CD4-positive, alpha-beta T cell (primary cell): ENCODE measurements at regions not wholly inside any gene's neighbourhood (a gene's known extent, or its start where the extent isn't known, plus 50 kb on each side); places are given as distances from the start of the nearest gene placed in this dataset.

Experiments used
- ATAC-seq: fragments of 200-7000 bp; cut with Tn5 transposase; one replicate; pipeline ENCODE4 v1.10.0; 2022; ENCODE audit warnings: mild to moderate bottlenecking; ENCODE audit not compliant: poor library complexity
- CTCF ChIA-PET: fragments of 350-600 bp; sonication (Branson Sonifier 250); formaldehyde crosslinking; loops from one replicate; lab custom pipeline; 2021; ENCODE audit warnings: antibody characterized with exemption, inconsistent platforms; lab: Charles Lee
- POLR2A ChIA-PET: fragments of 350-600 bp; sonication (Branson Sonifier 250); formaldehyde crosslinking; loops from one replicate; lab custom pipeline; 2021; ENCODE audit warnings: antibody characterized with exemption, inconsistent platforms; lab: Charles Lee
- DNase-seq, 14 experiments: peaks; one replicate each; pipeline ENCODE4 v3.0.0-alpha.2; 2013 to 2020; ENCODE audit warnings: mixed read lengths in 2 of 14
- H3K27ac ChIP-seq, 2 donors: one replicate each; pipeline versions ENCODE4 v1.5.1 to v1.7.0; 2013; ENCODE audit warnings: low read length in 2 of 2, low read depth in 1 of 2, mild to moderate bottlenecking in 1 of 2
- H3K27me3 ChIP-seq, 2 experiments: 1 replicate in 1 of 2; 2 replicates in 1 of 2; pipeline versions ENCODE4 v1.6.1 to v1.7.0; 2013; ENCODE audit warnings: low read length in 2 of 2, control low read depth in 1 of 2, mild to moderate bottlenecking in 1 of 2, moderate library complexity in 1 of 2; ENCODE audit not compliant: insufficient read depth in 2 of 2, control insufficient read depth in 1 of 2
- H3K36me3 ChIP-seq: one replicate; pipeline ENCODE4 v1.6.1; 2013; ENCODE audit warnings: low read length, control low read depth; ENCODE audit not compliant: insufficient read depth
- H3K4me1 ChIP-seq: one replicate; pipeline ENCODE4 v1.6.1; 2013; ENCODE audit warnings: low read length, control low read depth; ENCODE audit not compliant: insufficient read depth
- H3K4me3 ChIP-seq: one replicate; pipeline ENCODE4 v1.5.1; 2013; ENCODE audit warnings: mild to moderate bottlenecking, low read length, moderate library complexity
- H3K9me3 ChIP-seq, 2 experiments: 1 replicate in 1 of 2; 2 replicates in 1 of 2; pipeline versions ENCODE4 v1.6.1 to v1.7.0; 2013; ENCODE audit warnings: low read length in 2 of 2, mild to moderate bottlenecking in 2 of 2, control low read depth in 1 of 2, moderate library complexity in 1 of 2; ENCODE audit not compliant: control insufficient read depth in 1 of 2, insufficient read depth in 1 of 2
- H3K27ac Mint-ChIP-seq: one replicate; pipeline ENCODE4 v1.8.0; 2020; ENCODE audit warnings: mixed read lengths
- H3K27me3 Mint-ChIP-seq: one replicate; pipeline ENCODE4 v1.8.0; 2021; ENCODE audit warnings: mixed read lengths
- H3K36me3 Mint-ChIP-seq: one replicate; pipeline ENCODE4 v1.8.0; 2021; ENCODE audit warnings: low read depth, mixed read lengths
- H3K4me1 Mint-ChIP-seq: one replicate; pipeline ENCODE4 v1.8.0; 2021; ENCODE audit warnings: low read depth, mixed read lengths
- H3K4me3 Mint-ChIP-seq: one replicate; pipeline ENCODE4 v1.8.0; 2020; ENCODE audit warnings: mild to moderate bottlenecking, mixed read lengths
- H3K9me3 Mint-ChIP-seq: one replicate; pipeline ENCODE4 v1.8.0; 2020; ENCODE audit warnings: mixed read lengths
- CTCF ChIP-seq: fragments of 200-600 bp; IDR thresholded peaks from one replicate; pipeline ENCODE4 v1.8.0; 2022; ENCODE audit warnings: antibody characterized with exemption, mild to moderate bottlenecking
- intact Hi-C, 2 experiments: fragments of 100-400 bp; cut with DNase I in 1 of 2; cut with micrococcal nuclease in 1 of 2; formaldehyde crosslinking; loops; one replicate each; pipeline versions ENCODE4 v1.15.1 to v1.9.0; 2023 to 2025; cut with DNase I, micrococcal nuclease

GRCh38 chr21:35376406-35377135 is 327.5 kb upstream of the RUNX1 start:
- Mint-ChIP-seq H3K27ac (no peak overlapping the region), H3K36me3 (no peaks in the 10 kb centered on the region), H3K4me3 (no peak overlapping the region), H3K4me1 (no peaks in the 10 kb centered on the region), H3K9me3 (no peaks in the 10 kb centered on the region), H3K27me3 (no peaks in the 10 kb centered on the region)
- no peak overlapping the region for H3K4me3 ChIP-seq
- CTCF ChIA-PET = no interaction called here
- no peak overlapping the region for H3K27ac ChIP-seq
- no peaks in the 10 kb centered on the region for H3K36me3 ChIP-seq
- DNase-seq = no peak
- no peaks in the 10 kb centered on the region for H3K9me3 ChIP-seq
- no peak for TF ChIP-seq CTCF
- H3K4me1 ChIP-seq = no peaks in the 10 kb centered on the region
- H3K27me3 ChIP-seq = no peaks in the 10 kb centered on the region
- no peak for ATAC-seq
- POLR2A ChIA-PET = no interaction called here
- intact Hi-C loops = no loop called here

DNA sequence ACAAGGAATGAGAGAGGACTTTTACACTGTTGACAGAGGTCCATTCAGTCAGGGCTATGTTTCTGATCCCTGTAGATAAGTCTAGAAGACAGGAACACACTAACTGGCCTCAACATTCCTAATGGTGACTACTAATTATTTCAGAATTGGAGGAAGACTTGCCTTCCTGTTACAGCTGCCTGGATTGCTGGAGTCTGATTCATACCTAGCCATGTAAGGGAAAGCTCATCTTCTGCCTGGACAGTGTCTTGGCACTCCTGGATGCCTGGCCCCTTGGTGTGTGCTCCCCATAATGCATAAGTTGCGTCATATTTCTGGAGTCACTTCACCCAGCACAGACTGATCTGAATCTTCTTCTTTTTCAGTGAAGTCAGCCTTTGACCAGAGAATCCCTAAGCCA is 326.0 kb upstream of the RUNX1 start:
- TF ChIP-seq CTCF = no peak
- H3K4me3 ChIP-seq = no peak overlapping the region
- no peaks in the 10 kb centered on the region for H3K36me3 ChIP-seq
- no peaks in the 10 kb centered on the region for H3K4me1 ChIP-seq
- intact Hi-C loops = no loop called here
- Mint-ChIP-seq H3K27ac (no peak overlapping the region), H3K27me3 (no peaks in the 10 kb centered on the region), H3K4me1 (no peaks in the 10 kb centered on the region), H3K9me3 (no peaks in the 10 kb centered on the region), H3K36me3 (no peaks in the 10 kb centered on the region), H3K4me3 (no peak overlapping the region)
- no peak overlapping the region for H3K27ac ChIP-seq
- no peaks in the 10 kb centered on the region for H3K27me3 ChIP-seq
- ChIA-PET POLR2A (no interaction called here), CTCF (no interaction called here)
- DNase-seq (no peak), ATAC-seq (no peak)
- no peaks in the 10 kb centered on the region for H3K9me3 ChIP-seq

GRCh38 chr21:35373998-35374397 is 324.9 kb upstream of the RUNX1 start:
- H3K4me1 ChIP-seq = no peaks in the 10 kb centered on the region
- no peak for TF ChIP-seq CTCF
- POLR2A ChIA-PET = no interaction called here
- no peak for ATAC-seq
- H3K4me3 Mint-ChIP-seq = no peak overlapping the region
- no peak overlapping the region for H3K4me3 ChIP-seq
- H3K36me3 Mint-ChIP-seq = no peaks in the 10 kb centered on the region
- CTCF ChIA-PET = no interaction called here
- no peaks in the 10 kb centered on the region for H3K4me1 Mint-ChIP-seq
- H3K27me3 Mint-ChIP-seq = no peaks in the 10 kb centered on the region
- no peak overlapping the region for H3K27ac ChIP-seq
- H3K27ac Mint-ChIP-seq = no peak overlapping the region
- H3K36me3 ChIP-seq = no peaks in the 10 kb centered on the region
- no peaks in the 10 kb centered on the region for H3K27me3 ChIP-seq
- no peaks in the 10 kb centered on the region for H3K9me3 Mint-ChIP-seq
- H3K9me3 ChIP-seq = no peaks in the 10 kb centered on the region
- intact Hi-C loops = no loop called here
- DNase-seq = no peak
